ENCODE measurements at regions not wholly inside any gene's neighbourhood (a gene's known extent, or its start where the extent isn't known, plus 50 kb on each side); places are given as distances from the start of the nearest gene placed in this dataset.

DNA sequence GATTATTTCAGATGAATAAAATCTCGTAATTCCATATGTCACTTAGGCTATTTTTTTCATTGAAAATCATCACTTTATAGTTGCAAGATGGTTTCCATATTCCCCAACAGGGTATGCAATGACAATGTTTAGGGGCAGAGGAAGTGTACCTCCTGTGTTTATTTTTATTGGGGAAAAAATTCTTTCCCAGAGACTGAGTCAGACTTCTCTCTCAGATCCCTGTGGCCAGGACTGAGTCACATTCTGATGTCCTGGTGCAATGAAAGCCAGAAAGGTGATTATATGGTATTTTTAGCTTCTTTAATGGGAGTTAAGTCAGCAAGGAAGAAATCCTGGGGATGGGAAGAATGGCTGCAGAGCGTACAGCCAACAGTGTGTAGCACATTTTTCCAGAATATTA is 196.9 kb upstream of the ALG10 start:
- 1% methylated on average over 2 of the region's 2 CpGs for WGBS (ENCODE audit: low lambda C conversion rate)
- Histone ChIP-seq H2AFZ (ENCODE audit: low read depth) (no peak overlapping the region), H3K4me2 (no peak overlapping the region), H4K20me1 (ENCODE audit: insufficient read depth) (no peaks in the 10 kb centered on the region), H3K9me3 (no peaks in the 10 kb centered on the region), H3K27me3 (ENCODE audit: insufficient read depth) (no peaks in the 10 kb centered on the region), H3F3A (replicated peaks; ENCODE audit: insufficient read depth) (no peaks in the 10 kb centered on the region), H3K9me2 (no peaks in the 10 kb centered on the region), H3K4me3 (ENCODE audit: low read depth in 2 of 2, low read length in 1 of 2) (no peak overlapping the region), H3K4me1 (ENCODE audit: control insufficient read depth in 1 of 2, insufficient read depth in 2 of 2, low read depth in 1 of 2, low read length in 1 of 2) (no peaks in the 10 kb centered on the region), H3K36me3 (replicated peaks in 1 of 2; ENCODE audit: control insufficient read depth in 1 of 2, insufficient read depth in 2 of 2, low read length in 1 of 2) (no peaks in the 10 kb centered on the region), H3K79me2 (ENCODE audit: insufficient read depth) (no peaks in the 10 kb centered on the region), H3K27ac (ENCODE audit: low read depth in 2 of 2, low read length in 1 of 2) (no peak overlapping the region), H3K9ac (no peak overlapping the region)
- ChIA-PET POLR2A (no interaction called here), CTCF (no interaction called here)
- no peak for DNase-seq
- TF ChIP-seq MEF2A (IDR thresholded peaks at IDR 0.05; ENCODE audit: borderline replicate concordance, low read depth) (no peak), NRF1 (IDR thresholded peaks at IDR 0.05; ENCODE audit: low read depth, low read length) (no peak), POLR2AphosphoS5 (IDR thresholded peaks at IDR 0.05; ENCODE audit: low read depth, low read length) (no peak), EP300 (IDR thresholded peaks at IDR 0.05; ENCODE audit: borderline replicate concordance in 1 of 2, low read depth in 1 of 2, low read length in 1 of 2) (no peak), TCF12 (IDR thresholded peaks at IDR 0.05) (no peak), ELF1 (IDR thresholded peaks at IDR 0.05) (no peak), FOSL2 (IDR thresholded peaks at IDR 0.05; ENCODE audit: borderline replicate concordance, low read depth) (no peak), GABPA (IDR thresholded peaks at IDR 0.05; ENCODE audit: low read depth) (no peak)
- TF ChIP-seq, protein P1, sequence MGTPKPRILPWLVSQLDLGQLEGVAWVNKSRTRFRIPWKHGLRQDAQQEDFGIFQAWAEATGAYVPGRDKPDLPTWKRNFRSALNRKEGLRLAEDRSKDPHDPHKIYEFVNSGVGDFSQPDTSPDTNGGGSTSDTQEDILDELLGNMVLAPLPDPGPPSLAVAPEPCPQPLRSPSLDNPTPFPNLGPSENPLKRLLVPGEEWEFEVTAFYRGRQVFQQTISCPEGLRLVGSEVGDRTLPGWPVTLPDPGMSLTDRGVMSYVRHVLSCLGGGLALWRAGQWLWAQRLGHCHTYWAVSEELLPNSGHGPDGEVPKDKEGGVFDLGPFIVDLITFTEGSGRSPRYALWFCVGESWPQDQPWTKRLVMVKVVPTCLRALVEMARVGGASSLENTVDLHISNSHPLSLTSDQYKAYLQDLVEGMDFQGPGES (IDR thresholded peaks at IDR 0.05; ENCODE audit: low read depth, low read length) = no peak
- TF ChIP-seq, protein P2, sequence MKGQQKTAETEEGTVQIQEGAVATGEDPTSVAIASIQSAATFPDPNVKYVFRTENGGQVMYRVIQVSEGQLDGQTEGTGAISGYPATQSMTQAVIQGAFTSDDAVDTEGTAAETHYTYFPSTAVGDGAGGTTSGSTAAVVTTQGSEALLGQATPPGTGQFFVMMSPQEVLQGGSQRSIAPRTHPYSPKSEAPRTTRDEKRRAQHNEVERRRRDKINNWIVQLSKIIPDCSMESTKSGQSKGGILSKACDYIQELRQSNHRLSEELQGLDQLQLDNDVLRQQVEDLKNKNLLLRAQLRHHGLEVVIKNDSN (IDR thresholded peaks at IDR 0.05; ENCODE audit: borderline replicate concordance, low read depth) = no peak
- TF ChIP-seq, protein P3, sequence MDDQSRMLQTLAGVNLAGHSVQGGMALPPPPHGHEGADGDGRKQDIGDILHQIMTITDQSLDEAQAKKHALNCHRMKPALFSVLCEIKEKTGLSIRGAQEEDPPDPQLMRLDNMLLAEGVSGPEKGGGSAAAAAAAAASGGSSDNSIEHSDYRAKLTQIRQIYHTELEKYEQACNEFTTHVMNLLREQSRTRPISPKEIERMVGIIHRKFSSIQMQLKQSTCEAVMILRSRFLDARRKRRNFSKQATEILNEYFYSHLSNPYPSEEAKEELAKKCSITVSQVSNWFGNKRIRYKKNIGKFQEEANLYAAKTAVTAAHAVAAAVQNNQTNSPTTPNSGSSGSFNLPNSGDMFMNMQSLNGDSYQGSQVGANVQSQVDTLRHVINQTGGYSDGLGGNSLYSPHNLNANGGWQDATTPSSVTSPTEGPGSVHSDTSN (IDR thresholded peaks at IDR 0.05) = no peak
- TF ChIP-seq, protein P4, sequence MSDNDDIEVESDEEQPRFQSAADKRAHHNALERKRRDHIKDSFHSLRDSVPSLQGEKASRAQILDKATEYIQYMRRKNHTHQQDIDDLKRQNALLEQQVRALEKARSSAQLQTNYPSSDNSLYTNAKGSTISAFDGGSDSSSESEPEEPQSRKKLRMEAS (IDR thresholded peaks at IDR 0.05; ENCODE audit: low read depth) = no peak
- TF ChIP-seq, protein P5, sequence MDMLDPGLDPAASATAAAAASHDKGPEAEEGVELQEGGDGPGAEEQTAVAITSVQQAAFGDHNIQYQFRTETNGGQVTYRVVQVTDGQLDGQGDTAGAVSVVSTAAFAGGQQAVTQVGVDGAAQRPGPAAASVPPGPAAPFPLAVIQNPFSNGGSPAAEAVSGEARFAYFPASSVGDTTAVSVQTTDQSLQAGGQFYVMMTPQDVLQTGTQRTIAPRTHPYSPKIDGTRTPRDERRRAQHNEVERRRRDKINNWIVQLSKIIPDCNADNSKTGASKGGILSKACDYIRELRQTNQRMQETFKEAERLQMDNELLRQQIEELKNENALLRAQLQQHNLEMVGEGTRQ (IDR thresholded peaks at IDR 0.05; ENCODE audit: borderline replicate concordance, low read depth, low read length) = no peak

DNA sequence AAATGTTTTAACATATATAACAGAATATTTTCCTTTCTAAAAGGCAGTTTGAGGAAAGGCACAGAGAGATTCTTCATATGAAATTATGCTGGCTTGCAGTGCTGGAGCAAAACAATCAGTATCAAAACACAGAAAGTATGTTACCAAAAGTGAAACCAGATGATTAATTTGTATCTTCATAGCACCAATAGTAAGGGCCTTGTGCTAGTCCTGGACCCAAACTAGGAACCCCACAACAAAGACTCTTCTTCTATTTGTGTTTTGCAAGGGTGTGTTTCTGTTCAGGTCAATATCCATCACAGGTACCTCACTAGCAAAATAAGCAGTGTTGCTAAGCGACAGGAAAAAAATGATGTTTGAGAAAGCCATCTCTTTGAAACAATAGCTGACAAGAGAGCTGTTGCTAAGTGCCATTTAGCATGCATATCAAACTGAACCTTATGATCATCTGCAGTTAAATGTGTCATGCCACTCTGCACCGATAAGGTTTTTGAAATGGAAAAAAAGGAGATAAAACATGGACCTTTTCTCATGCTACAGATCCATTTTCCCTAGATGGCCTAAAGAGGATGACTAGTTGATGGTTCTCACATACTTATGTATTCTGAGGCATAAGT is 196.2 kb upstream of the ALG10 start:
- H3F3A ChIP-seq (replicated peaks; ENCODE audit: insufficient read depth) = no peaks in the 10 kb centered on the region
- H3K9me2 ChIP-seq = no peaks in the 10 kb centered on the region
- H3K4me3 ChIP-seq (ENCODE audit: low read depth in 2 of 2, low read length in 1 of 2) = no peak overlapping the region
- no peak for TF ChIP-seq CHD2 (IDR thresholded peaks at IDR 0.05; ENCODE audit: low read length, partially characterized antibody)
- POLR2A ChIA-PET = no interaction called here
- 2% methylated on average over 2 of the region's 2 CpGs for WGBS (ENCODE audit: low lambda C conversion rate)
- CTCF ChIA-PET = no interaction called here
- no peak for DNase-seq
- no peak overlapping the region for H3K9ac ChIP-seq
- H3K4me2 ChIP-seq = no peak overlapping the region
- no peaks in the 10 kb centered on the region for H4K20me1 ChIP-seq (ENCODE audit: insufficient read depth)
- H3K9me3 ChIP-seq = no peaks in the 10 kb centered on the region
- H3K27ac ChIP-seq (ENCODE audit: low read depth in 2 of 2, low read length in 1 of 2) = no peak overlapping the region
- no peaks in the 10 kb centered on the region for H3K36me3 ChIP-seq (replicated peaks in 1 of 2; ENCODE audit: control insufficient read depth in 1 of 2, insufficient read depth in 2 of 2, low read length in 1 of 2)
- H3K27me3 ChIP-seq (ENCODE audit: insufficient read depth) = no peaks in the 10 kb centered on the region
- peak overlapping the region; percentile 43; the same call in 1 of the 2 replicates for H2AFZ ChIP-seq (ENCODE audit: low read depth)
- H3K79me2 ChIP-seq (ENCODE audit: insufficient read depth) = no peaks in the 10 kb centered on the region
- no peaks in the 10 kb centered on the region for H3K4me1 ChIP-seq (ENCODE audit: control insufficient read depth in 1 of 2, insufficient read depth in 2 of 2, low read depth in 1 of 2, low read length in 1 of 2)
